Tibial nerve (tissue), 3 donors: ENCODE measurements at regions not wholly inside any gene's neighbourhood (a gene's known extent, or its start where the extent isn't known, plus 50 kb on each side); places are given as distances from the start of the nearest gene placed in this dataset.

Source experiments
- POLR2A ChIP-seq, 2 donors: fragments of 450-650 bp; IDR thresholded peaks; one replicate each; pipeline ENCODE4 v1.6.1; 2017; ENCODE audit warnings: antibody characterized with exemption in 2 of 2, mild to moderate bottlenecking in 2 of 2, moderate library complexity in 2 of 2
- TF ChIP-seq, protein P1 (sequence below), 5 experiments: fragments of 200-600 bp in 3 of 5; fragments of 450-650 bp in 2 of 5; sonication (generic) in 3 of 5; IDR thresholded peaks; one replicate each; pipeline ENCODE4 v1.5.1; 2016 to 2019; ENCODE audit warnings: antibody characterized with exemption in 5 of 5, mild to moderate bottlenecking in 3 of 5, moderate library complexity in 2 of 5

GRCh38 chr9:108668191-108668937, 187.4 kb downstream of the ACTL7B start:
- TF ChIP-seq, protein P1, sequence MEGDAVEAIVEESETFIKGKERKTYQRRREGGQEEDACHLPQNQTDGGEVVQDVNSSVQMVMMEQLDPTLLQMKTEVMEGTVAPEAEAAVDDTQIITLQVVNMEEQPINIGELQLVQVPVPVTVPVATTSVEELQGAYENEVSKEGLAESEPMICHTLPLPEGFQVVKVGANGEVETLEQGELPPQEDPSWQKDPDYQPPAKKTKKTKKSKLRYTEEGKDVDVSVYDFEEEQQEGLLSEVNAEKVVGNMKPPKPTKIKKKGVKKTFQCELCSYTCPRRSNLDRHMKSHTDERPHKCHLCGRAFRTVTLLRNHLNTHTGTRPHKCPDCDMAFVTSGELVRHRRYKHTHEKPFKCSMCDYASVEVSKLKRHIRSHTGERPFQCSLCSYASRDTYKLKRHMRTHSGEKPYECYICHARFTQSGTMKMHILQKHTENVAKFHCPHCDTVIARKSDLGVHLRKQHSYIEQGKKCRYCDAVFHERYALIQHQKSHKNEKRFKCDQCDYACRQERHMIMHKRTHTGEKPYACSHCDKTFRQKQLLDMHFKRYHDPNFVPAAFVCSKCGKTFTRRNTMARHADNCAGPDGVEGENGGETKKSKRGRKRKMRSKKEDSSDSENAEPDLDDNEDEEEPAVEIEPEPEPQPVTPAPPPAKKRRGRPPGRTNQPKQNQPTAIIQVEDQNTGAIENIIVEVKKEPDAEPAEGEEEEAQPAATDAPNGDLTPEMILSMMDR (IDR thresholded peaks at IDR 0.05), result no peak
- TF ChIP-seq POLR2A (IDR thresholded peaks at IDR 0.05), result no peak
